ENCODE measurements at regions not wholly inside any gene's neighbourhood (a gene's known extent, or its start where the extent isn't known, plus 50 kb on each side); places are given as distances from the start of the nearest gene placed in this dataset.

DNA sequence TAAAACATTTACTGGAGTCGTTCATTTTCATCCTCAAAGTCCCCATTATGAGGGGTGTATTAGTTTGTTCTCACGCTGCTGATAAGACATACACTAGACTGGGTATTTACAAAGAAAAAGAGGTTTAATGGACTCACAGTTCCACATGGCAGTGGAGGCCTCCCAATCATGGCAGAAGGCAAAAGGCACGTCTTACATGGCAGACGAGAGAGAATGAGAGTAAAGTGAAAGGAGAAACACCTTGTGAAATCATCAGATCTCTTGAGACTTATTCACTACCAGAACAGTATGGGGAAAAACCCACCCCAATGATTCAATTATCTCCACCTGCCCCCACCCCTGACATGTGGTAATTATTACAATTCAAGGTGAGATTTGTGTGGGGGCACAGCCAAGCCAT is 830.4 kb upstream of the RGS18 start:
- TF ChIP-seq, protein P1, sequence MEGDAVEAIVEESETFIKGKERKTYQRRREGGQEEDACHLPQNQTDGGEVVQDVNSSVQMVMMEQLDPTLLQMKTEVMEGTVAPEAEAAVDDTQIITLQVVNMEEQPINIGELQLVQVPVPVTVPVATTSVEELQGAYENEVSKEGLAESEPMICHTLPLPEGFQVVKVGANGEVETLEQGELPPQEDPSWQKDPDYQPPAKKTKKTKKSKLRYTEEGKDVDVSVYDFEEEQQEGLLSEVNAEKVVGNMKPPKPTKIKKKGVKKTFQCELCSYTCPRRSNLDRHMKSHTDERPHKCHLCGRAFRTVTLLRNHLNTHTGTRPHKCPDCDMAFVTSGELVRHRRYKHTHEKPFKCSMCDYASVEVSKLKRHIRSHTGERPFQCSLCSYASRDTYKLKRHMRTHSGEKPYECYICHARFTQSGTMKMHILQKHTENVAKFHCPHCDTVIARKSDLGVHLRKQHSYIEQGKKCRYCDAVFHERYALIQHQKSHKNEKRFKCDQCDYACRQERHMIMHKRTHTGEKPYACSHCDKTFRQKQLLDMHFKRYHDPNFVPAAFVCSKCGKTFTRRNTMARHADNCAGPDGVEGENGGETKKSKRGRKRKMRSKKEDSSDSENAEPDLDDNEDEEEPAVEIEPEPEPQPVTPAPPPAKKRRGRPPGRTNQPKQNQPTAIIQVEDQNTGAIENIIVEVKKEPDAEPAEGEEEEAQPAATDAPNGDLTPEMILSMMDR (IDR thresholded peaks at IDR 0.05): no peak
- TF ChIP-seq POLR2AphosphoS5 (IDR thresholded peaks at IDR 0.05) (no peak), POLR2A (IDR thresholded peaks at IDR 0.05) (no peak)
